ENCODE measurements at regions not wholly inside any gene's neighbourhood (a gene's known extent, or its start where the extent isn't known, plus 50 kb on each side); places are given as distances from the start of the nearest gene placed in this dataset.
A peak's percentile ranks its signal among the peaks of the same experiment; 100 is the strongest.

DNA sequence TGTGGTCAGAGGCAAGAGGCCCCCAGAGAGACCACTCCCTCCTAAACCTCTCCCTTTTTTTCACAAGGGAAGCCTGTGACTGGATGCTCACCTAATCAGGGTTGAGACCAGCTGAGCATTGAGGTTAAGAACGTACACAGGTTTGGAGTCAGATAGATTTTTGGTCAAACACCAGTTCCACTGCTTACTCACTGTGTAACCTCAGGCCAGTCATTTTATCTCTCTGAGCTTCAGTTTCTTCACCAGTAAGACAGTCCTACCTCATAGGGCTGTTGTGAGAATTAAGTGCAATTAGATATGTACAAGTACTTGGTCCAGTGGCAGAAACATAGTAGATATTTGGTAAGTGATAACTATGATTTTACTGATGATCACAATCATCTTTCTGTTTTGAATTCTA lies 256.8 kb downstream of the CDK5RAP2 start:
- intact Hi-C loops (cut with DNase I) = no loop called here
- DNase-seq (ENCODE audit: extremely low spot score in 2 of 2) = no peak
- no peak overlapping the region for H3K4me3 ChIP-seq
- H3K4me1 ChIP-seq = no peaks in the 10 kb centered on the region
- no peaks in the 10 kb centered on the region for H3K9me3 ChIP-seq
- H3K27me3 ChIP-seq = no peaks in the 10 kb centered on the region
- no peaks in the 10 kb centered on the region for H3K36me3 ChIP-seq
- TF ChIP-seq, protein P1, sequence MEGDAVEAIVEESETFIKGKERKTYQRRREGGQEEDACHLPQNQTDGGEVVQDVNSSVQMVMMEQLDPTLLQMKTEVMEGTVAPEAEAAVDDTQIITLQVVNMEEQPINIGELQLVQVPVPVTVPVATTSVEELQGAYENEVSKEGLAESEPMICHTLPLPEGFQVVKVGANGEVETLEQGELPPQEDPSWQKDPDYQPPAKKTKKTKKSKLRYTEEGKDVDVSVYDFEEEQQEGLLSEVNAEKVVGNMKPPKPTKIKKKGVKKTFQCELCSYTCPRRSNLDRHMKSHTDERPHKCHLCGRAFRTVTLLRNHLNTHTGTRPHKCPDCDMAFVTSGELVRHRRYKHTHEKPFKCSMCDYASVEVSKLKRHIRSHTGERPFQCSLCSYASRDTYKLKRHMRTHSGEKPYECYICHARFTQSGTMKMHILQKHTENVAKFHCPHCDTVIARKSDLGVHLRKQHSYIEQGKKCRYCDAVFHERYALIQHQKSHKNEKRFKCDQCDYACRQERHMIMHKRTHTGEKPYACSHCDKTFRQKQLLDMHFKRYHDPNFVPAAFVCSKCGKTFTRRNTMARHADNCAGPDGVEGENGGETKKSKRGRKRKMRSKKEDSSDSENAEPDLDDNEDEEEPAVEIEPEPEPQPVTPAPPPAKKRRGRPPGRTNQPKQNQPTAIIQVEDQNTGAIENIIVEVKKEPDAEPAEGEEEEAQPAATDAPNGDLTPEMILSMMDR (IDR thresholded peaks at IDR 0.05) = no peak
- TF ChIP-seq POLR2A (IDR thresholded peaks at IDR 0.05) (no peak), POLR2AphosphoS5 (IDR thresholded peaks at IDR 0.05; ENCODE audit: insufficient read depth in 1 of 2, low read depth in 1 of 2) (no peak)
- no peak overlapping the region for H3K27ac ChIP-seq

DNA sequence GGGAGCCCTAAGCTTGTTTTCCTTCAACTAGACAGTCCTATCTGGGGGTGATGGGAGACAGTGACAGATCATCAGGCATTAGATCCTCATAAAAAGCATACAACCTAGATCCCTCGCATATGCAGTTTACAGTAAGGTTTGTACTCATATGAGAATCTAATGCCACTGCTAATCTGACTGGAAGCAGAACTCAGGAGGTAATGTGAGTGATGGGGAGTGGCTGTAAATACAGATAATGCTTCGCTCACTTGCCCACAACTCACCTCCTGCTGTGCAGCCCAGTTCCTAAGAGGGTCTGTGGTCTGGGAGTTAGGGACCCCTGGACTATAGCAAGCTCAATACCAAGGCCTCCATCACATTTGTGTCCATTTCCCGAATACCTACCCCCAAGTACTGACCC lies 260.5 kb downstream of the CDK5RAP2 start:
- H3K9me3 ChIP-seq = no peaks in the 10 kb centered on the region
- intact Hi-C loops (cut with DNase I) = no loop called here
- H3K36me3 ChIP-seq = no peaks in the 10 kb centered on the region
- no peaks in the 10 kb centered on the region for H3K27me3 ChIP-seq
- peak in 1 of 2 donors; percentile 56 for DNase-seq (ENCODE audit: extremely low spot score in 2 of 2)
- H3K4me1 ChIP-seq = no peaks in the 10 kb centered on the region
- TF ChIP-seq, protein P1 (IDR thresholded peaks at IDR 0.05) = no peak
- TF ChIP-seq POLR2A (IDR thresholded peaks at IDR 0.05) = no peak
- TF ChIP-seq POLR2AphosphoS5 (IDR thresholded peaks at IDR 0.05; ENCODE audit: insufficient read depth in 1 of 2, low read depth in 1 of 2) = no peak
- no peak overlapping the region for H3K4me3 ChIP-seq
- H3K27ac ChIP-seq = no peak overlapping the region

- intact Hi-C loops (cut with DNase I) = no loop called here
- Histone ChIP-seq H3K36me3 (no peaks in the 10 kb centered on the region), H3K27ac (no peak overlapping the region), H3K27me3 (no peaks in the 10 kb centered on the region), H3K4me1 (no peaks in the 10 kb centered on the region), H3K4me3 (no peak overlapping the region), H3K9me3 (no peaks in the 10 kb centered on the region)
- DNase-seq (ENCODE audit: extremely low spot score in 2 of 2) = peak in 1 of 2 donors; percentile 12
- TF ChIP-seq, protein P1 (IDR thresholded peaks at IDR 0.05) = no peak
- TF ChIP-seq POLR2AphosphoS5 (IDR thresholded peaks at IDR 0.05; ENCODE audit: insufficient read depth in 1 of 2, low read depth in 1 of 2) = no peak
- TF ChIP-seq POLR2A (IDR thresholded peaks at IDR 0.05) = no peak
These were observed 264.8 kb downstream of the CDK5RAP2 start for GRCh38 chr9:120315154-120315553.

GRCh38 chr9:120312031-120312430 lies 267.9 kb downstream of the CDK5RAP2 start:
- Histone ChIP-seq H3K4me1 (no peaks in the 10 kb centered on the region), H3K27ac (no peak overlapping the region), H3K4me3 (no peak overlapping the region), H3K36me3 (no peaks in the 10 kb centered on the region), H3K9me3 (no peaks in the 10 kb centered on the region), H3K27me3 (no peaks in the 10 kb centered on the region)
- TF ChIP-seq POLR2A (IDR thresholded peaks at IDR 0.05) (no peak), POLR2AphosphoS5 (IDR thresholded peaks at IDR 0.05; ENCODE audit: insufficient read depth in 1 of 2, low read depth in 1 of 2) (no peak)
- TF ChIP-seq, protein P1 (IDR thresholded peaks at IDR 0.05) = no peak
- intact Hi-C loops (cut with DNase I) = no loop called here
- peak in 1 of 2 donors; percentile 20 for DNase-seq (ENCODE audit: extremely low spot score in 2 of 2)

DNA sequence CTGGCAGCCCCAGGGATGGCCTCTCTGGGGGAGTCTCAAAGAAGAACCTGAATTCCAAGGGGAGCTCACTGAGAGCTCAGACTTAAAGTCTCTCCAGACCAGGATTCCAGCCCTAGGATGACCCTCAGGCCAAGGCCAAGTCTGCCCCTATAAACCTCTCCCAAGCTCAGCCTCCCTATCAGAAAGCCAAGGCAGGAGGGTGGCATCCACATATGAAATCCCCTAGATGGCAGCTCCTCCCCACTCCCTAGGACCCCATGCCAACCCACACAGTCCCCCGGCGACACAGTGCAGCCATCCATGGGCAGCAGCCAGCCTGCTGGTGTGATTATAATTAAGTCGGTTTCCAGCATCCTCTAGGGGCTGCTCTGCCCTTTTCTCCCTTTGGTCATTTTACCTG lies 269.9 kb downstream of the CDK5RAP2 start:
- Histone ChIP-seq H3K9me3 (no peaks in the 10 kb centered on the region), H3K36me3 (no peaks in the 10 kb centered on the region), H3K27ac (no peak overlapping the region), H3K4me3 (no peak overlapping the region), H3K27me3 (no peaks in the 10 kb centered on the region), H3K4me1 (no peaks in the 10 kb centered on the region)
- peak; percentile 34 to 87 for DNase-seq (ENCODE audit: extremely low spot score in 2 of 2)
- intact Hi-C loops (cut with DNase I) = no loop called here
- TF ChIP-seq POLR2AphosphoS5 (IDR thresholded peaks at IDR 0.05; ENCODE audit: insufficient read depth in 1 of 2, low read depth in 1 of 2) (no peak), POLR2A (IDR thresholded peaks at IDR 0.05) (no peak)
- TF ChIP-seq, protein P1 (IDR thresholded peaks at IDR 0.05) = no peak
